ENCODE measurements at regions not wholly inside any gene's neighbourhood (a gene's known extent, or its start where the extent isn't known, plus 50 kb on each side); places are given as distances from the start of the nearest gene placed in this dataset.

GRCh38 chr5:89401659-89402058 is 518.7 kb upstream of the MEF2C start:
- DNase-seq (ENCODE audit: low read depth), result no peak
- TF ChIP-seq CTCF (conservative IDR thresholded peaks at IDR 0.05; ENCODE audit: low read depth, low read length), result no peak

GRCh38 chr5:89401012-89401411 is 518.0 kb upstream of the MEF2C start:
- DNase-seq (ENCODE audit: low read depth), result no peak
- TF ChIP-seq CTCF (conservative IDR thresholded peaks at IDR 0.05; ENCODE audit: low read depth, low read length), result no peak
- no peak overlapping the region for H3K4me3 ChIP-seq (ENCODE audit: low read length)

More at GRCh38 chr5:89401659-89402058, 518.7 kb upstream of the MEF2C start:
- H3K4me3 ChIP-seq (ENCODE audit: low read length), result no peak overlapping the region

GRCh38 chr5:89399548-89399947 is 516.6 kb upstream of the MEF2C start:
- no peak for TF ChIP-seq CTCF (conservative IDR thresholded peaks at IDR 0.05; ENCODE audit: low read depth, low read length)
- no peak for DNase-seq (ENCODE audit: low read depth)
- no peak overlapping the region for H3K4me3 ChIP-seq (ENCODE audit: low read length)

- no peak for TF ChIP-seq CTCF (conservative IDR thresholded peaks at IDR 0.05; ENCODE audit: low read depth, low read length)
- no peak for DNase-seq (ENCODE audit: low read depth)
- no peak overlapping the region for H3K4me3 ChIP-seq (ENCODE audit: low read length)
These were observed 514.1 kb upstream of the MEF2C start for GRCh38 chr5:89397096-89397495.

GRCh38 chr5:89396278-89396954 is 513.4 kb upstream of the MEF2C start:
- TF ChIP-seq CTCF (conservative IDR thresholded peaks at IDR 0.05; ENCODE audit: low read depth, low read length), result no peak
- H3K4me3 ChIP-seq (ENCODE audit: low read length), result no peak overlapping the region
- DNase-seq (ENCODE audit: low read depth), result no peak

- DNase-seq (ENCODE audit: low read depth), result no peak
- no peak for TF ChIP-seq CTCF (conservative IDR thresholded peaks at IDR 0.05; ENCODE audit: low read depth, low read length)
- H3K4me3 ChIP-seq (ENCODE audit: low read length), result no peak overlapping the region
These were observed 512.1 kb upstream of the MEF2C start for GRCh38 chr5:89395111-89395510.

GRCh38 chr5:89388872-89389271 is 505.9 kb upstream of the MEF2C start:
- DNase-seq (ENCODE audit: low read depth), result no peak
- H3K4me3 ChIP-seq (ENCODE audit: low read length), result no peak overlapping the region
- TF ChIP-seq CTCF (conservative IDR thresholded peaks at IDR 0.05; ENCODE audit: low read depth, low read length), result no peak

Data from retinal pigment epithelial cell (primary cell).